ENCODE measurements at regions not wholly inside any gene's neighbourhood (a gene's known extent, or its start where the extent isn't known, plus 50 kb on each side); places are given as distances from the start of the nearest gene placed in this dataset.

DNA sequence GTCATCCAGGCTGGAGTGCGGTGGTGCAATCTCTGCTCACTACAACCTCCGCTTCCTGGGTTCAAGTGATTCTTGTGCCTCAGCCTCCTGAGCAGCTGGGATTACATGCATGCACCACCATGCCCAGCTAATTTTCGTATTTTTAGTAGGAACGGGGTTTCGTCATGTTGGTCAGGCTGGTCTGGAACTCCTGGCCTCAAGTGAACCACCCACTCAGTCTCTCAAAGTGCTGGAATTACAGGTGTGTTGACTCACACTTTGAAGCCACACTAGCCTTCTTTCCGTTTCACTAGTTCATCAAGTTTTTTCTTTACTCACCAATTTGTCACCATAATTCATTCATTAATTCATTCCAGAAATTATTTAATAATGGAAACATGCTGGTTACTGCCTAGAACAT is 298.4 kb upstream of the MTNR1B start:
- no peak for DNase-seq

DNA sequence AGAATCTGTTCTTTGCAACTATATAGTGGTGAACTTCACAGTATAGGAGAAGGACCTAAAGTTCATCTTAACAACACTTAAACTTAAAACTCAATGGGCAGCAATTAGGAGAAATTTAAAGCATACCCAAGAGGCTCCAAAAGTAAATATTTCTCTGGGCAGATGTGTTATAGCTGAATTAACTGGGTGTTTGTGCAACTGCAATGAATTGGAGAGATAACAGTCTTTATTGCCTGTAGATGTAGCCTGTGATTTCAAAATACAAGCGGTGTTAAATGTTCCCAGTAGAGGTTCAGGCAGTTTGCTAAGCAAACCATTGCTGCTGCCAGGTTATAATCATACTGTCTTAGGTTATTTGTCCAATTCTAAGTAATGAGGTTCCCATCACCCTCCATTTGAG is 294.1 kb upstream of the MTNR1B start:
- no peak for DNase-seq

DNA sequence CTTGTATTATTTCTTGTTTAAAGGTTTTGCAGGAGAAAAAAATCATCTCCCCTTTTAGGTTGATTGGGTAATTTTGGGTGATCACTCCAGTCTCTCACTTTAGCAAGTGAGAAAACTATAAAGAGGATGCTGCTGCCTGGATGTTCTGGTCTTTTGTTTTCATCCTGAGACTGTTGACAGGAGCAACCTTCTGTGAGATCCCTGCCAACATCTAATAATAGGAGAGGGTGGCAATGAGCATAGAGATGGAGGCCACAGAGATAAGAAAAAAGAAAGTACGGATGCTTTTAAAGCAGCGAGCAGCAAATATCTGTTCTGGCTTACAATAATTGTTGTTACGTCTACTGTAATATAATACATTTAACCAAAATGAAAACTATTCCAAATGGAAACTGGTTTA is 293.6 kb upstream of the MTNR1B start:
- DNase-seq = no peak

DNA sequence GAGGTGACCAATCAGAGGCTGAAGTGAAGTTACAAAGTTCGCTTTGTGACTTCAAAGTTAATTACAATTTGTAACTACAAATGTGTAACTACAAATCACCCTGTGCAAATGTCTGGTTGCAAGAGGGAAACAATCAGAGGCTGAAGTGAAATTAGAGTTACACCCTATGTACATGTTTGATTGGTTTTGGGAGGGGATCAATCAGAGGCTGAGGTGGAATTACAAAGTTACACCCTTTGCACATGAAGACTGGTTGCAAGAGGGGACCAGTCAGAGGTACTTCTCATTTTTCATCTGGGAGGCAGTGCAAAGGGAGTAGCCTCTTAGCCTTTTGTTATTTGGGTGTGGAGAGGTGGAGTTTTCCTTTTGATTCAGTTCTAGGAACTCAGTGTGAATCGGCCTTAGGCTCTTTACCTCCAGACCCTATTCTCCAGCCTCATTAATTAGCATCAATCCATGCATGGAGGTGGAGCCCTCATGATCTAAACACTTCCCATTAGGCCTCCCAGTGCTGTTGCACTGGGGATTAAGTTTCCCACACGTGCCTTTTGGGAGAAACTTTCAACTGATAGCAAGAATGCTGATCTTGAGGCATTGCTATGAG is 291.3 kb upstream of the MTNR1B start:
- no peak for DNase-seq

DNA sequence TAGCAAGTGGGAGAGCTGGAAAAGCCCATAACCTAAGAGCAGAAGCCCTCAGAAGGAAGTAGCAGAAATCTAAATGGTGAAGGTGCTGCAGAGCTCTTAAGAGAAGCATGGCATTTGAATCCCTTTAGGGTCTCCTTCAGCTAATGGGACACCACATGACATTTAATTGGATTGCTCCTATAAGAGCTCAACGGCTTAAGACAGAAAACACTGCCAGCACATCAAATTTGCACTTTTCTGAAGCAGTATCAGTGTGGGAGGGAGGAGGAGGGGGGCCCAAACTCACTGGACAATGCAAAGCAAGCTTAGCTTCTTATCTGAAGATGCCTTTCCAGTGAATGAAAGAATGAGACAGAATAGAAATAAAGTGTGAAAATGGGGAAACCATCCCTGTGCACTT is 287.9 kb upstream of the MTNR1B start:
- no peak for DNase-seq

DNA sequence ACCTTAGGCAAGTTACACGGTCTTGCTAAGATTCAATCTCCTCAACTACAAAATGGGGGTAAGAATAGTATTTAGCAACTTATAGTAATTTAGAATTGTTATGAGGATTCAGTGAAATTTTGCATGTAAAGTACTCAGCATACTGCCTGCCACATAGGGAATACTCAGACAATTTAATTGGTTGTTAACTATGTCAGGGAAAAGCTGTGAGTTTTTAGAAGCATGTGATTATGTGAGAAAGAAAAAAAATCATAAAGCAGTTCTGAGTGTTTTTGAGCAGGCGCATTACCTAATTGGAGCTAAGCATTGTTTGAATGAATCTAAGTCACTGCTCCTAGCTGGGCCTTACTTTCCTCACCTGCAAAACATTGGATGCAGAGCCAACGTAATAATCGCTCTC is 287.3 kb upstream of the MTNR1B start:
- DNase-seq = no peak

DNA sequence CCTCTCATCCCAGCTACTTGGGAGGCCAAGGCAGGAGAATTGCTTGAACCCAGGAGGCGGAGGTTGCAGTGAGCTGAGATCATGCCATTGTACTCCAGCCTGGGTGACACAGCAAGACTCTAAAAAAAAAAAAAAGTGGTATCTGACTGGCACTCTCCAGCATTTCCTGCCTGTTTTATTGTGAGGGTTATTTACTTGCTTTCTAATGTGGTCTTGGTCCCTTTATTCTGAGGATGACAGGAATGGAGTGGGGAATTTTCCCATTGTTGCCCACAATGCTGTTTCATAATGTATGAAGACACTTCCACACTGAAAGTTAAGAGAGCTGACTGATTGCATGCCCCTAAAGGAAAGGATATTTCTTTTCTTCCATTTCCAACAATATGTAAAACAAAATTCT is 286.5 kb upstream of the MTNR1B start:
- DNase-seq = no peak

DNA sequence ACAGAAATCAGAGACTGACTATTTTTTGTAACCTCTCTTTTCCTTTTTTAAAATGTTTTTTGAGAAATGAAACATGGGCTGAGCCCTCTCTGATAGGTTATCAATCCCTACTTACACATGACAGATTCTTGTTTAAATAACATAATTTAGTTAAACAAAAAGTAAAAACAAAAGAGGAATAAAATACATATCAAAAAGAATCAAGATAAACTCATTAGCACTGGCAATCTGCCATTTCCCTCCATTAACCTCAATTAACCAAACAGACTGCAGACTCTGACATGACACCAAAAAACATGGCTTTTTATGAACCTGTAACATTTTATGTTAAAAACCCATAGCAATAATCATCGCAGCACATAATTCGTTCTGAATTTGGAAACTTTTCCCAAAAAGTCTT is 284.4 kb upstream of the MTNR1B start:
- DNase-seq = no peak

DNA sequence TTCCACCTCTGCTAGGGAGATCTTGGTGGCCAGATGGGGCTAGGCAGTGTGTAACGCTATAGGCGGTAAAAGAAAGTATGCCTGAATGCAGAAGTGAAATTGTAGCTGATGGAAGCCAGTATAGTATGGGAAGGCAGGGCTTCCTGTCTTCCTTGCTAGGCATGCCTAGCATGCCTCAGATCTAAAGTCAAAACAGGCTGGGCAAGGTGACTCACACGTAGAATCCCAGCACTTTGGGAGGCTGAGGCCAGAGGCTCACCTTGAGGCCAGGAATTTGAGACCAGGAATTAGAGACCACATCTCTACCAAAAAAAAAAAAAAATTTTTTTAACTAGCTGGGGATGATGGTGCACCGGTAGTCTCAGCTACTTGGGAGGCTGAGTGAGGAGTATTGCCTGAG is 281.7 kb upstream of the MTNR1B start:
- no peak for DNase-seq

DNA sequence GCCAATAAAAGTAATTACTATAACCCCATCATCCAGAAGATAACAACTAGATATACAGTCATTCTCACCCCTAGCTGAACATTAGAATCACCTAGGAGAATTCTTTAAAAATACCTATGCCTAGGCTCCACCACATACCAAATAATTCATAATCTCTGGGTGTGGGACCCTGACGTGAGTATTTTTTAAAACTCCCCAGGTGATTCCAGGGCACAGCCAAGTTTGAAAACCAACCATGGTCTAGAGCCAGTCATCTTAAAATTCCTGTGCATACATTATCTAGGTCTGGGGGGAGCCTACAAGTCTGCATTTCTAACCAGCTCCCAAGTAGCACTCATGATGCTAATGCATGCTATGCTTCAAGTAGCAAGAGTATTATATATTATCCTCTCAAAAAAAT is 281.0 kb upstream of the MTNR1B start:
- no peak for DNase-seq

DNA sequence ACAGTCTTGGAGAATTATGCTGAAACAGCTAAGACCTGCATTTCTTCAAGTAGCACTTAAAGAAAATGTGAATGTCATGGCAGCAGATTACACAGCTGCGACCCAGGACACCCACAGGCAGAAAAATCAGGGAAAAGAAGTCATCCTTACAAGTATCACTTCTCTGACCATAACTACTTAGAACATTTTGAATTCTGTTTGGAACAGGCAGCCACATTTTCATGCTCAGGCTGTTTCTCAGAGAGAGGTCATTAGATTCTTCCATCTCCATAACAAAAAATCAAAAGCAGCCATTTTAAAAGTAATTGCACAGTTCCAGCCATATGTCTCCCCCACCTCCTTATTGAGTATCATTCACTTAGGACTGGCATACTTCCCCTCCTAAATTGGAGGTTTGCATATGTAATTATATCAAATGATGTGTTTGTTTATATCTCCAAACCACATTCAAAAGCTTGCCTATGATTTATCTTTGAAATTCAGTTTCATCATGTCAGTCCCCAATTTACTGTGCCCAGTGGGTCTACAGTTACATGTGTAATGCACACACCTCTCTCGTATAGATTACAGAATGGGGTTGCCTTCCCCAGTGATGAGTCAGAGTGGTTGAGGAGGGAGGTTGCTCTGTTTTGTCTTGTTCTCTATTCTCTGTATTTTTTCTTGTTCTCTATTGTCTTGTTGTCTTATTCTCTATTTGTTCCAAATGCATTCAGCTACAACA is 276.5 kb upstream of the MTNR1B start:
- no peak for DNase-seq

DNA sequence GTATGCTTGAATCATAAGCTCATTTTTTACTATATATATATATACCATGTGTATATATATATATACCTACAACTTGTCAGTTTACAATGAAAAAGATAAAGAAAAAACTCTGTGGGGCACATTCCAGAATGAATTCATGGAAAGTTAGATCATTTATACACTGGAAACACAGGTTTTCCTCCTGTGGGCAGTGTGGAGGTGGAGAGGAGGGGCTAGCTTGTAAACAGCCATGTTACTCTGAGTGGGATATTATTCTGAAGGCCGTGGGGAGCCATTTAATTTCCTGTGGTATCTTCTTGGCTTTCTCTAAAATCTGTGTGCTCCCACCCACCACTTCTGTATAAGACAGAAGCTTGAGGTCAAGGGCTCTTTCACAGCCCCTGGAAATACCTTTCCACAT is 273.4 kb upstream of the MTNR1B start:
- DNase-seq = no peak

DNA sequence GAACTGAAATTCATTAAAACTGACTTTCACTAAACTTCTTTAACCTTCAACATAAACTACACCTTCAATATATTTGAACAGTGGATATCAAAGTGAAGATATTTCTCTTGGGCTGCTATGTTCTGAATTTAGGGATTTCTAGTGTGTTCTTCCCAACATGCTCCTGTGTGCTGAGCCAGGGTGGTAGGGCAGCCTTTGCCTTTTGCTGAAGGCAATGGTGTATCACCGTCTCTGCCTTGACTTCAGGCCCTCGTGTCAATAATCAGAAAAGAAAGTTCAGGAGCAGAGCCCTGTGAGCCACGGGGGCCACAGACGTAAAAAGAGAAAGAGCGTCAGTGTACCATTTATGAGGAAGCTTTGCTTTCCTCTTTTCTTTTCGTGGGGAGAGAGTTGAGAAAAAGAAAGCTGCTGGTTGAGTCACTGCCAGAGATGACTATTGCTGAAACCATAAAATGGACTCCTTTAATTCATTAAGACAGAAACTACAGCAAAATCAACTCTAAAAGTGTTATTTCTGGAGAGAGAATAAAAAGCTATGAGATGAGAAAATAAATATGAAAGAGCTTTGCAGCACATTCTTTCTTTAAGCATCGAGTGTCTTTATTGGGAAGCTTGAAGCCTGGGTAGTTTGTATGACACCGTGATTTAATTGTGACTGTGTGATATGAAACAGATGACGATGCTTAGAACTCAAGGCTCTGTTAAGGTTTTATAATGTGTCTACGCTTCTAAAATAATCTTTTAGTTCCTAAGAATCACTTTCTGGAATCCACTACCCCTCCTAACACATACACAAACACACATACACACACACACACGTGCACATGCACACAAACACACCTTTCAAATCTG is 271.8 kb upstream of the MTNR1B start:
- DNase-seq = no peak

DNA sequence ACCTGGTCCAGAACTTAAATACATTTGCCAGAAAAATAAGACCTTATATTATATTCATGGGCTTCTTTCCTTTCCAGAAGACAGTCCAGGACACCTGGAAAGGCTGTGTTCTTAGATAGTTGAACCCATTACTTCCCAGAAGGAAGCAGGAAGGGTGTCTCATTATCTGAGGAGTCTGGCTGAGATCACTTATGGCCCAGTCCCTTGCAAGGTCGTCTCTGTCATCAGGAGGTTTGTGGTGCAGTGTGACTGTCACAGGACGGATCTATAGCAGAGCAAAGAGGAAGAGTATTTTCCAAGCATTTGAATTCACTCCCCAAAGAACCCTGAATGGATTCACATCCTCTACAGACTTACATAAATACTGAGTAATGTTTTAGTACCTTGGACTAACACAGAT is 270.7 kb upstream of the MTNR1B start:
- no peak for DNase-seq

DNA sequence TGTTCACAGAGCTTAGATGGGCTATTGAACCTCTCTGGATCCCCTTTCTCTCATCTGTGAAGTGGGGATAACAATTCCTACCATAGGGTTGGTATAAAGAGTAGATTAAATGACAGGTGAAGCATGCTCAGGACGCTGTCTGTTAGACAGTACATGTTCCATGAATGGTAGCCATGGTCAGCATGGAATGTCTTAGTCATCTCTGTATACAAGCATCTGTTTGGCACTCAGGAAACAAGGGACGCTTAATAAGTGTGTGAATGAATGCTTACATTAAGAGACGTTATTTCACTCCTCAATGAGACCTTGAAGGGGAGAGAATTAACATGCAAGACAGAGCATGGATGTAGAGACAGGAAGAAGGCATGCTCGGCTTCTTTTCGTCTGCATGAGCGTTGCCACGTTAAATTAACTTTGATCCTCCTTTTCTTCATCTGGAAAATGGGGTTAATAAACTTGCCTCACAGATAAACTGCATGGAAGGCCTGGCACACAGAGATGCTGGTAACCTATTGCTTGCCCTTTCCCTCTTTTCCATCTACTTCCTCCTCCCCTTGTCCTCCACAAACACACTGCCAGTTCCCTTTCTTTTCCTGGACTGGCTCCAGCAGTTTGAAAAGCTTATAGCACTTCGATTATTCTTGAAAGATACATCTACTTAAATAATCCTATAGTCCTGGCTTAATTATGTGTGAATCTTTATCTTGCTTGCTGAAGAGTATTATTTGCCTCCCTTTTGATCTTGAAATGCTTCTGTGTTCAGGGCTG is 267.2 kb upstream of the MTNR1B start:
- DNase-seq = no peak

DNA sequence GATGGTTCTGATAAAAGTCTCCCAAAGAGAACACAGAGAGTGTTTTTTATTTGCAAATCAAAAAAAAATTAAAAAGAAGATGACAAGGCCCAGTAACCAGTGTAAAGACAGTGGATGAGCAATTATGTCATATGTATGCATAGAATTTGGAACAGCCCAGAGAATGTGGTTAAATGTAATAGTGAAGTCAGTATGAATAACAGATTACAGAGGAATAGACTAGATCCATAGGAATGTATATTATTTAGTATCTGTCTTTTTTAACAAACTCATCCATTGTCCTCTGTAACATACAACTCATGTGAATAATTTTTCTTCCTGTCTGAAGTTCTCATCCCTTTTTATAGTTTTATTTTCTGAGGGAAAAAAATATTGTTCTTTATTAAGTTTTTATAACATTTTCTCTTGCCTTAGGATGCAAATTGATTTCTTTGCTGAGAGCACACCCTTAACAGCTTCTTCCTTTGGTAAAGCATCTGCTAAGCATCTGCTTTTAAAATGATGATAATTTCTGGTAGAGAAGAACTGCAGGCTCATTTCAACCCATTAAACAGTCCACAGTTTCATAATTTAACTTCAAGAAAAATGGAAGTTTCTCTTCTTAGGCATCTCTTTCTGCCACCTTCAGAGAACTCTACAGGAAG is 266.5 kb upstream of the MTNR1B start:
- DNase-seq = no peak

DNA sequence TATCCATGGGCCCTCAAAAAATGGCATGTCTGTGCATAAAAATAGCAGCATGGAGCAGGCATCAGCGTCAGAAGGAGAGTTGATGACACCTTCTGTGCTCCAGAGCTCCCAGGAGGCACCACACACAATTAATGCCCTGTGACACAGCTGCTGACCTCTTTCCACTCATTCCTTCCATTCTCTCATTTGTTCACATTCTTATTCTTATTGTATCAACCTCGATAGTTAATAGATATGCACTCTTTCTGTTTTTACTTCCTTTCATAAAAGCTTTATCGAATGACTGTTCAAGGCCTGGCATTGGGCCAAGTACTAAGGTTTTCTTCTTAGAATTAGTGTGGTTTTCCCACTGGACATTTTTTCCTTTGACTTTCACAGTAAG is 266.0 kb upstream of the MTNR1B start:
- no peak for DNase-seq

DNA sequence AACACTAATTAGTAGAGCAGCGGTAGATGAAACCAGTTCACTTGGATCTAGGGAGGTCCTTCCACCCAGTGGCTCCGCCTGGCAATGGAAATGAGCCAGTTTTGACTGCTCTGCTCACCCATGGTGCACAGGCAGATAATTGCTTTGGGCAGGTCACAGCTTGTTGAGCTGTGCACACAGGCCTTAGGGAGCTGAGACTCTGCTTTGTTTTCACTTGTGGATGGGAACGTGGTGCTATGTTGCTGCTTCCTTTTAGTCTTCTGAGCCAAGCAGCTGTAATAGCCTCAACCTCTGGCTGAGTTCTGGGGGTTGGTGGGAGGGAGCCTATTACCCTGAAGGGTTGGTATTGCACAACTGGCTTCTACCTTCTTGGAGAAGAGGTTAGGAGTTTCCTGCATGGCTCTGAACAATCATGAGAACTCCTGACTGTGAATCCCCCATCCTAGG is 262.3 kb upstream of the MTNR1B start:
- no peak for DNase-seq

DNA sequence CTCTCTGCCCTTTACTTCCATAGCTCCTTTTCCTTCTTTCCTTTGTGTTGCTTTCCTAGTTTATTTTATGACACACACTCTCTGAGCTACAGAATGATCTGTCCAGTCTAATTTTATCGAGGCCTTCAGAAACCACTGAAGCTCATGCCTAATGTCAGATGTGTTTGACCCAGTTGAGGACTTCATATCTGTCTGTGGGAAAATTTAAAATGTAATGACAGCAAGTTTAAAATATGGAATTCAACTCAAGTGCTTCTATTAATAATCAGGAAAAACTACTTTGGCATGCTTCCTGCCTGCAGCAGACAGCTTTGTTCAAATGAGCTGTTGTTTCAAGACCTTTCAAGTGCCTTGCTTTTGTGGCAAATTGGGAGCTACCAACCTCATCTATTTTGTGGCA is 261.8 kb upstream of the MTNR1B start:
- DNase-seq = no peak

DNA sequence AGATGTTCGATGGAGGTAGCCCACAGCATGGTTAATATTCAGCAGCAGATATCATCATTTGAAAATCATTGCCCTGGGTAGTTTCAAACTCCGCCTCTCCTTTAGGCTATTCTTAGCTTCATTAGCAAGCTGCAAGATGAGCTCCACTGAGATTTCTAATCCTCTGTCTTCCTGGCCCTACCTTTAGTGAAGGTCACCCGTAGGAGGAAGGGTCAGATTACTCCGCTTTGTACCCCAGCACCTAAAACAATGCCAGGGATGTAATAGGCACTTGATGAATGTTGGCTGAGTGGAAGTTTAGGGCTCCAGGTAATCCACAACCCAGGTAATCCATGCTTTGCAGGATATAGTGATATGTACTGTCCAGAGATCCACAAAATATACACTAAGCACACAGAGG is 260.1 kb upstream of the MTNR1B start:
- DNase-seq = no peak

DNA sequence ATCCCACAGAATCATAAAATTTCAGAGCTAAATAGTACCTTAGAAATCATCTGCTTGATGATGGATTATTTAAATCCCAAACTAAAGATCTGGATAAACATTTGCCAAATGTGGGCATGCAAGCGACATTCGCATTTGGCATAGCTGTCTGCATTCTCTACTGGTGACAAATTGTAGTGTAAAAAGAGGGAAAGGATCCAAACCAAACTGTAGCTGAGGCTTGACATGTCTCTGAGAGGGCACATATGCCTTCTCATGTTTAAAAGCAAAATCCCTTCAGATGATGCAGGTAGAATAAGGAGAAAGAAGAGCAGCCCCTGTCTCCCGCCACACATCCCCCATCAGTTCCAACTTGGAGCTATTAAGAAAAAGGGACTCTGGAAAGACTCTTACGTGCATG is 257.5 kb upstream of the MTNR1B start:
- no peak for DNase-seq

DNA sequence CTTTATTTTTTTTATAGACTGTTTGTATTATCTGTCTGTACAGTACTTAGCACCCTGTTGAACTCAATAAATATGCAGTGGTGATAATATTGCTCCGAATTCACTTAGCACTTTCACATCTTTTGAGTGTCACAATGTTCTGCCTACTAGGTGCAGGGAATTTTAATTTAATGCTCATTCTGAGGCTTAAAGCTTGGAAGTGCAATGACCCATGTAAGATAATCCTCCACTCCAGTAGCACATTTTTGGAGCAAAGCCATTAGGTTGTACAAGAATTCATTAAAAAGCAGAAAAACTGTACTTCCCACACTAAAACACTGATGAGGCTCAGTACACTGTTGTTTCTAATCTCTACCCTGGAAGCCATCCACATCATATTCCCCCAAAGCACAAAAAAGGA is 255.3 kb upstream of the MTNR1B start:
- no peak for DNase-seq

DNA sequence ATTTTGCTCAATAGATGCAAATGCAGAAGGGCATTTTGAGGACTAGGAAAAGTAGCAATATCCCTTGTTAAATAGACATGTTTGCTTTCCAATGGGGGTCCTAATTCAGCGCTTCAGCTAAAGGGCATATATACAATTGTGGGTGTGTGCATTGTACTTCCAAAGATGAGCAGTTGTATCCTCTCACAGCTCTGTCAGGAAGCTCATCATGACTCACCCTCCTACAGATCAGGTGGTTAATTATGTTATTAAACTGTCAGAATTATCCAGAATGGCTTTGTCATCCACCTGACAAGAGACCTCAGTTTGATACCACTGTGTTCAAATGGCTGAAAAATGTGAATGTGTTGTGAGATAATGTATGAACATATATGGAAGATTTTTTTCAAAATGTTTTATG is 252.2 kb upstream of the MTNR1B start:
- DNase-seq = no peak

Data from left hindlimb (tissue), 1 donor.